ENCODE measurements at regions not wholly inside any gene's neighbourhood (a gene's known extent, or its start where the extent isn't known, plus 50 kb on each side); places are given as distances from the start of the nearest gene placed in this dataset.
"Not testable (repeated sequence)": the region's sequence is repeated elsewhere in the genome, so short reads cannot be mapped to it uniquely, and the experiment has no call there.

DNA sequence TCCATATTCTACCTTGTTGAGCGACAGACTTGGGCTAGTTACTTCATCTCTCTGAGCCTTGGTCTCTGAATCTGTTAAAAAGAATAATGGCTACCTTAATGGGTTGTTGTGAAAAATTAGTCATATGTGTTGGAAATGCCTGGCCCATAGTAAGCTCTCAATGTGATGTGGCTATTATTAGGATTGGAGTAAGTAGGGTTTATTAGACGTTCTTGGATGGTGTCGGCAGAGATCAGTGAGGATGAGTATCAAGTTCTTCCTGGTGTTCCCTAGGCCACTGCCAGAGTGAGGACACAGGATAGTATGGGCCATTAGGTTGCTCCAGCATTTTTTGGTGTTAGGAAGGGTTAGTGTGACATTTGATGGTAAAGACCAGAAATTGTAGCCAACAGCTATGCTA, 121.1 kb upstream of the DUSP10 start:
- no peak for TF ChIP-seq POLR2A (IDR thresholded peaks at IDR 0.05)
- TF ChIP-seq, protein P1, sequence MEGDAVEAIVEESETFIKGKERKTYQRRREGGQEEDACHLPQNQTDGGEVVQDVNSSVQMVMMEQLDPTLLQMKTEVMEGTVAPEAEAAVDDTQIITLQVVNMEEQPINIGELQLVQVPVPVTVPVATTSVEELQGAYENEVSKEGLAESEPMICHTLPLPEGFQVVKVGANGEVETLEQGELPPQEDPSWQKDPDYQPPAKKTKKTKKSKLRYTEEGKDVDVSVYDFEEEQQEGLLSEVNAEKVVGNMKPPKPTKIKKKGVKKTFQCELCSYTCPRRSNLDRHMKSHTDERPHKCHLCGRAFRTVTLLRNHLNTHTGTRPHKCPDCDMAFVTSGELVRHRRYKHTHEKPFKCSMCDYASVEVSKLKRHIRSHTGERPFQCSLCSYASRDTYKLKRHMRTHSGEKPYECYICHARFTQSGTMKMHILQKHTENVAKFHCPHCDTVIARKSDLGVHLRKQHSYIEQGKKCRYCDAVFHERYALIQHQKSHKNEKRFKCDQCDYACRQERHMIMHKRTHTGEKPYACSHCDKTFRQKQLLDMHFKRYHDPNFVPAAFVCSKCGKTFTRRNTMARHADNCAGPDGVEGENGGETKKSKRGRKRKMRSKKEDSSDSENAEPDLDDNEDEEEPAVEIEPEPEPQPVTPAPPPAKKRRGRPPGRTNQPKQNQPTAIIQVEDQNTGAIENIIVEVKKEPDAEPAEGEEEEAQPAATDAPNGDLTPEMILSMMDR (IDR thresholded peaks at IDR 0.05): no peak
- Histone ChIP-seq H3K27me3 (no peaks in the 10 kb centered on the region), H3K36me3 (no peaks in the 10 kb centered on the region), H3K27ac (no peak overlapping the region), H3K4me3 (replicated peaks in 1 of 3) (no peak overlapping the region), H3K4me1 (no peaks in the 10 kb centered on the region), H3K9me3 (no peaks in the 10 kb centered on the region)
- intact Hi-C loops (cut with DNase I): no loop called here
- WGBS, 2 donors: 95 to 96% methylated on average over 3 of the region's 3 CpGs
- no peak for DNase-seq

DNA sequence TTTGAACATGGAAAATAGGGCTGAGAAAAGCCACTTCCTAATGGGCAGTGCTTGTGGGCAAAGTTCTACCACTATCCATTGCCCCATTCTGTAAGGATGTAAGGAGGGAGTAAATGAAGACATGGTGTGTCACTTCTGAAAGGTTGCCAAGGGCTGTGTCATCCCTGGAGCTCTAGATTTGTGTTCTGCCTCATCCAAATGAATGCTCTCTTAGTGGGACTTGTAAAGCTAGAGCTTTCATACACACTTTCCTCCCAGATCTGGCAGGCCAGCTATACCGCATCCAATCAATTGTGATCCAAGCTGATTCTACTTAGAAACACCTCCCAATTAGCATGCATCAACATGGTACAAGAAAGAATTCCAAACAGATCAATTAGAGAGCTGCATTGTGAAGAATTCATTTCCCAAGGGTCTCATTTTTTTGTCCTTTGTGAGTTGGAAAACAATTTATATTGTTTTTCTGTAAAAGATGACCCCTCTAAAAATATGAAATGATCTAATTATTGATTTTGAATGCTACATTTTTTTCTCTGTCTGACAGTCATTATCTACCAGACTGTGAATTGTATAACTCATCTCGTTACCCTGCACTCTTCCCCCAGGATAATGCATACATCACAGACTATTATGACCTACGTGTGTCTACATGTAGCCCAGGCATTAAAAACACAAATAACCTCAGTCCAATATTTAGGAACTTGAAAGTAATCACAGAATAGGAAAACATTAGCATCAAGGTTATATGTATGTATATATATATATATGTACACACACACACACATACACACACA, 117.1 kb upstream of the DUSP10 start:
- no peak overlapping the region for H3K27ac ChIP-seq
- H3K27me3 ChIP-seq: no peaks in the 10 kb centered on the region
- no peak for TF ChIP-seq POLR2A (IDR thresholded peaks at IDR 0.05)
- TF ChIP-seq, protein P1 (IDR thresholded peaks at IDR 0.05): no peak
- H3K4me1 ChIP-seq: no peaks in the 10 kb centered on the region
- 93 to 94% methylated on average over 3 of the region's 3 CpGs for WGBS, 2 donors
- intact Hi-C loops (cut with DNase I): no loop called here
- no peaks in the 10 kb centered on the region for H3K9me3 ChIP-seq
- no peak for DNase-seq
- H3K4me3 ChIP-seq (replicated peaks in 1 of 3): no peak overlapping the region
- no peaks in the 10 kb centered on the region for H3K36me3 ChIP-seq

DNA sequence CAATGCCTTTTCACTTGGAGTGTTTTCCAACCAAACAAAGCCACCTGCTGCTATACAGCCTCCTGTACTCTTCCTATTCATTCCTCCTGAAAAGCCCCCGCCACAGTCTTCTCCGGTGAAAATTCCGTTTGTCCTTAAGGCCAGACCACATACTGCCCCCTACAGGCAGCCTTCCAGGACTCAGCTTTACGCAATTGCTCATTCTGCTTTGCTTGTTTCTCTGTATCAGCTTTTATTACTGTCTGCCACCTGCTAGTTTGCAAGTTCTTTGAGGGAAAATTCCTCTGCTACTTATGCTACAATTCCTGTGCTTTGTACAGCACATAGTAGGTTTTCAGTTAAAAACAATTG, 115.2 kb upstream of the DUSP10 start:
- H3K4me3 ChIP-seq (replicated peaks in 1 of 3); H3K4me1 ChIP-seq; H3K36me3 ChIP-seq; H3K27me3 ChIP-seq; intact Hi-C loops (cut with DNase I); DNase-seq; H3K27ac ChIP-seq; H3K9me3 ChIP-seq: not testable (repeated sequence)
- 59 to 73% methylated on average over 4 of the region's 4 CpGs for WGBS, 2 donors

GRCh38 chr1:221856228-221857093, 114.6 kb upstream of the DUSP10 start:
- Histone ChIP-seq H3K36me3 (no peaks in the 10 kb centered on the region), H3K4me1 (no peaks in the 10 kb centered on the region), H3K4me3 (replicated peaks in 1 of 3) (no peak overlapping the region), H3K27me3 (no peaks in the 10 kb centered on the region), H3K9me3 (no peaks in the 10 kb centered on the region), H3K27ac (no peak overlapping the region)
- intact Hi-C loops (cut with DNase I): no loop called here
- no peak for TF ChIP-seq POLR2A (IDR thresholded peaks at IDR 0.05)
- TF ChIP-seq, protein P1 (IDR thresholded peaks at IDR 0.05): no peak
- DNase-seq: no peak
- WGBS, 2 donors: 86 to 95% methylated on average over 3 of the region's 3 CpGs

DNA sequence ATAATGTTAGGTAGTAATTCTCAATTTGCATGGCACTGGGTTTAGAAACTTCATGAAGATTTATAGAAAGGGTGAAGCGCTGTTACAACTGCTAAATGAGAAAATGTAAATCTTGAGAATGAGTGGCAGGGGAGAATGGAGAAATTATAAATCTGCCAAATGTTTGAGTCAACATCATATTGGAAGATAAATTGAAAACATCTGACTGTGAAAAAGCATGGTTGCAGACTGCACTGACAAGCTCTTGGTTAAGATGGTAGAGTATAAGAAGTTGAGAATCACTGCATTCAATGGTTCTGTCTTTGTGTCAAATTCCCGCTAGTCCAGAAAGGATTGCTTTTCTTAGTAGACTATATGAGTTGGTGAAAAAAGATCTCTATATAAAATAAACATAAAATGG, 113.3 kb upstream of the DUSP10 start:
- 97 to 98% methylated on average over 2 of the region's 2 CpGs for WGBS, 2 donors
- Histone ChIP-seq H3K27me3 (no peaks in the 10 kb centered on the region), H3K27ac (no peak overlapping the region), H3K4me3 (replicated peaks in 1 of 3) (no peak overlapping the region), H3K4me1 (no peaks in the 10 kb centered on the region), H3K36me3 (no peaks in the 10 kb centered on the region), H3K9me3 (no peaks in the 10 kb centered on the region)
- DNase-seq: no peak
- intact Hi-C loops (cut with DNase I): no loop called here
- TF ChIP-seq, protein P1 (IDR thresholded peaks at IDR 0.05): no peak
- no peak for TF ChIP-seq POLR2A (IDR thresholded peaks at IDR 0.05)
